ENCODE measurements at regions not wholly inside any gene's neighbourhood (a gene's known extent, or its start where the extent isn't known, plus 50 kb on each side); places are given as distances from the start of the nearest gene placed in this dataset.
A peak's percentile ranks its signal among the peaks of the same experiment; 100 is the strongest.

DNA sequence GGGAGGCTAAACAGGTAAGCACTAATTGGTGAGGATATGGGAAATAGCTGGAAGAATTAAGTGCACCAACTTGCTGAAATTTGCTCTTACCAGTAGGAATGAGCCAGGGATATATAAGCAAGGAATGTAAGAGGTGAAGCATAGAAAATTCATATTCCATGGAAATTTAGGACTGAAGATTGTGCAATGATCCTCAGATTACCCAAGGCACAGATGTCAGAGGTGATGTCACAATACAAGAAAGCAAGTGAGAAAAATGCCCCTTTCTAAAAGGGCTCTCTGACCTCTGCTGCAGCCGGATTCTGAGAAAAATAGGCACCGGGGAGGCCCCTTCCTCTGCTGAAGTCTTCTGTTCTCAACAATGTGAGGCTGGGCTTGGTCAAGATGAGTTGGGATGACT is 112.3 kb upstream of the ZNF678 start:
- TF ChIP-seq, protein P1, sequence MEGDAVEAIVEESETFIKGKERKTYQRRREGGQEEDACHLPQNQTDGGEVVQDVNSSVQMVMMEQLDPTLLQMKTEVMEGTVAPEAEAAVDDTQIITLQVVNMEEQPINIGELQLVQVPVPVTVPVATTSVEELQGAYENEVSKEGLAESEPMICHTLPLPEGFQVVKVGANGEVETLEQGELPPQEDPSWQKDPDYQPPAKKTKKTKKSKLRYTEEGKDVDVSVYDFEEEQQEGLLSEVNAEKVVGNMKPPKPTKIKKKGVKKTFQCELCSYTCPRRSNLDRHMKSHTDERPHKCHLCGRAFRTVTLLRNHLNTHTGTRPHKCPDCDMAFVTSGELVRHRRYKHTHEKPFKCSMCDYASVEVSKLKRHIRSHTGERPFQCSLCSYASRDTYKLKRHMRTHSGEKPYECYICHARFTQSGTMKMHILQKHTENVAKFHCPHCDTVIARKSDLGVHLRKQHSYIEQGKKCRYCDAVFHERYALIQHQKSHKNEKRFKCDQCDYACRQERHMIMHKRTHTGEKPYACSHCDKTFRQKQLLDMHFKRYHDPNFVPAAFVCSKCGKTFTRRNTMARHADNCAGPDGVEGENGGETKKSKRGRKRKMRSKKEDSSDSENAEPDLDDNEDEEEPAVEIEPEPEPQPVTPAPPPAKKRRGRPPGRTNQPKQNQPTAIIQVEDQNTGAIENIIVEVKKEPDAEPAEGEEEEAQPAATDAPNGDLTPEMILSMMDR (conservative IDR thresholded peaks at IDR 0.05; ENCODE audit: low read depth) = no peak
- ChIA-PET CTCF (interaction anchor here (0.6 to 1.2 kb wide), 2 partner anchors 13 to 337 kb away, joined by 4 read pairs; no protein-coding TSS in a partner anchor), POLR2A (ENCODE audit: low non-redundant PET) (no interaction called here)
- DNase-seq (ENCODE audit: low spot score) = no peak
- H3K27ac ChIP-seq = no peak overlapping the region

GRCh38 chr1:227450489-227450888 is 112.9 kb upstream of the ZNF678 start:
- POLR2A ChIA-PET (ENCODE audit: low non-redundant PET) = no interaction called here

GRCh38 chr1:227449741-227450441 is 113.5 kb upstream of the ZNF678 start:
- H3K27ac ChIP-seq = no peak overlapping the region
- POLR2A ChIA-PET (ENCODE audit: low non-redundant PET) = no interaction called here
- CTCF ChIA-PET = interaction anchor here (0.5 to 2.8 kb wide), 7 partner anchors 10 to 511 kb away, joined by 3 to 19 read pairs (median 4); no protein-coding TSS in a partner anchor
- TF ChIP-seq, protein P1 (conservative IDR thresholded peaks at IDR 0.05; ENCODE audit: low read depth) = no peak
- no peak for DNase-seq (ENCODE audit: low spot score)

More at GRCh38 chr1:227450489-227450888, 112.9 kb upstream of the ZNF678 start:
- no peak overlapping the region for H3K27ac ChIP-seq
- CTCF ChIA-PET = interaction anchor here (0.6 to 1.6 kb wide), 3 partner anchors 12 to 337 kb away, joined by 4 to 5 read pairs (median 4); no protein-coding TSS in a partner anchor
- TF ChIP-seq, protein P1 (conservative IDR thresholded peaks at IDR 0.05; ENCODE audit: low read depth) = no peak
- no peak for DNase-seq (ENCODE audit: low spot score)

DNA sequence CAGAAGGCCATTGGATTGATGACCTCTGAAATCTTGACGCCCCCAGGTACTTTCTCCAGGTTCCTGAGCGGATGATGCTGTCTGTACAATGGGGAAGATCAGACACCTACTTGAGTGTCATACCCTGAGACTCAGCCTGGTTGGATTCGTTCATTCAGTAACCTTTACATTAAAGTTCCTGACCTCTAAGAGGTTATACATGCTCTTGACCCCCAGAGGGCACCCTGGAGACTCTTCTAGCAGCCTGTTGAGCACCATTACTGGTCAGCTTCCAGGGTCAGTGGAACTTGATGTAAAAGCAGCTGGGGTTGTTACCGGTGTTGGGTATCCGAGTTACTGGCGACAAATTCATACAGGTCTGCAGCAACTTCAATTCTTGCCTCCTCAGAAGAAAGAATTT is 114.3 kb upstream of the ZNF678 start:
- ChIA-PET CTCF (interaction anchor here (0.5 to 2.8 kb wide), 9 partner anchors 9 to 934 kb away, joined by 3 to 19 read pairs (median 4); no protein-coding TSS in a partner anchor), POLR2A (ENCODE audit: low non-redundant PET) (no interaction called here)
- TF ChIP-seq, protein P1 (conservative IDR thresholded peaks at IDR 0.05; ENCODE audit: low read depth) = peak; percentile 28; the same call in 1 of the 2 replicates
- peak; percentile 58 for DNase-seq (ENCODE audit: low spot score)
- H3K27ac ChIP-seq = no peak overlapping the region

GRCh38 chr1:227447531-227447990 is 115.8 kb upstream of the ZNF678 start:
- CTCF ChIA-PET = interaction anchor here (0.6 to 2.8 kb wide), 8 partner anchors 9 to 1061 kb away, joined by 3 to 19 read pairs (median 3); no protein-coding TSS in a partner anchor
- H3K27ac ChIP-seq = no peak overlapping the region
- DNase-seq (ENCODE audit: low spot score) = peak; percentile 69
- POLR2A ChIA-PET (ENCODE audit: low non-redundant PET) = no interaction called here
- TF ChIP-seq, protein P1 (conservative IDR thresholded peaks at IDR 0.05; ENCODE audit: low read depth) = peak; percentile 52

GRCh38 chr1:227445746-227446145 is 117.6 kb upstream of the ZNF678 start:
- ChIA-PET POLR2A (ENCODE audit: low non-redundant PET) (no interaction called here), CTCF (interaction anchor here (0.8 kb wide), 1 partner anchor 19 kb away, joined by 3 read pairs; no protein-coding TSS in a partner anchor)
- TF ChIP-seq, protein P1 (conservative IDR thresholded peaks at IDR 0.05; ENCODE audit: low read depth) = no peak
- no peak overlapping the region for H3K27ac ChIP-seq
- DNase-seq (ENCODE audit: low spot score) = no peak

Measured in RWPE1 (cell line).